Upper lobe of left lung (tissue), 4 donors: ENCODE measurements at regions not wholly inside any gene's neighbourhood (a gene's known extent, or its start where the extent isn't known, plus 50 kb on each side); places are given as distances from the start of the nearest gene placed in this dataset.

Source experiments
- CTCF ChIP-seq, 6 experiments: fragments of 450-650 bp in 4 of 6; fragments of 200-600 bp in 2 of 6; sonication (generic) in 2 of 6; IDR thresholded peaks; one replicate each; pipeline ENCODE4 v1.5.1; 2016 to 2019; ENCODE audit warnings: antibody characterized with exemption in 6 of 6
- POLR2AphosphoS5 ChIP-seq, 2 donors: sonication (generic); formaldehyde crosslinking; IDR thresholded peaks; one replicate each; pipeline ENCODE4 v1.5.1; 2017; ENCODE audit warnings: antibody characterized with exemption in 2 of 2

GRCh38 chr2:117067900-117068299 lies 746.6 kb upstream of the DDX18 start:
- no peak for TF ChIP-seq POLR2AphosphoS5 (IDR thresholded peaks at IDR 0.05)
- TF ChIP-seq CTCF (IDR thresholded peaks at IDR 0.05) = no peak
